GM21723 (cell line): ENCODE measurements at regions not wholly inside any gene's neighbourhood (a gene's known extent, or its start where the extent isn't known, plus 50 kb on each side); places are given as distances from the start of the nearest gene placed in this dataset.

Experiments used
- ATAC-seq: cut with Tn5 transposase; IDR thresholded peaks from one replicate; pipeline ENCODE4 v1.9.1; 2021; ENCODE audit warnings: mild to moderate bottlenecking, moderate library complexity; ENCODE audit not compliant: unreplicated experiment

DNA sequence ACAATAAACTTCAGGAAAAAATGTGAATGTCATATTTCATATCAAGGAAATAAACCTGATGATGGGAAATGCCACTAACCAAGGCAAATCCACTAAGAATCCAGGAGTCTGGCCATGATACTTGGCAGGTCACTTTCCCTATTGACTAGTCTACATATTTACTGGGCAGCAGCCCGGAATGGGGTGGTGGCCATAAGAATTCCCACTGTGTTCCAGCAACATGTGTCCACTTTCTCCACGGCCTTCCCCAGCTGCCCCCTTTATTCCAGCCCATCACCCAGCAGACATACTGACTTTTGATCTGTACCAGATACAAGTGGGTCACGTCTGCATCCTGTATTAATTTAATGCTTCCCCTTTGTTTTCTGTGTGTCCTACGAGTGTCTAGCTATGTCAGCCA is 234.5 kb upstream of the PRDM1 start:
- no peak for ATAC-seq

DNA sequence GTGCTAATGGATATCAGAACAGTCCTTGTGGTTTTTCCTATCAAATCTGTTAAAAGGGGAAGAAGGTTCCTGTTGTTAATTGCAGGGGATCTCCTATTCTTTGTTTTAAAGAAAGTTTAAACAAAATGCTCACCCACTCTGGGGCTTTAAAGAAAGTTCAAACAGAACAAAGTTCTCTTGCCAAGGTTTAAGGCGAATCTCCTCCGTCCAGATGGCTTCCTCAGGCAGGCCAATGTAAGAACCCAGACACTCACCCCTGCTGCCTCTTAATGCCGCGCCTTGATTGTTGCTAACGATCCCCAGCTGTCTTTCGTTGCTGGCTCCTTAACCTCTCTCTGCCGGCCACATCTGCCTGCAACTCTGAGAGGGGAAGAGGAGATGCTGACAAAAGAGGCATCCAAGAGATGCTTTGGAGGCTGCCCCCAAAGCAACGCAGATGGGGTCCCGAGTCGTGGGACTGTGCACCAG is 235.0 kb upstream of the PRDM1 start:
- no peak for ATAC-seq

DNA sequence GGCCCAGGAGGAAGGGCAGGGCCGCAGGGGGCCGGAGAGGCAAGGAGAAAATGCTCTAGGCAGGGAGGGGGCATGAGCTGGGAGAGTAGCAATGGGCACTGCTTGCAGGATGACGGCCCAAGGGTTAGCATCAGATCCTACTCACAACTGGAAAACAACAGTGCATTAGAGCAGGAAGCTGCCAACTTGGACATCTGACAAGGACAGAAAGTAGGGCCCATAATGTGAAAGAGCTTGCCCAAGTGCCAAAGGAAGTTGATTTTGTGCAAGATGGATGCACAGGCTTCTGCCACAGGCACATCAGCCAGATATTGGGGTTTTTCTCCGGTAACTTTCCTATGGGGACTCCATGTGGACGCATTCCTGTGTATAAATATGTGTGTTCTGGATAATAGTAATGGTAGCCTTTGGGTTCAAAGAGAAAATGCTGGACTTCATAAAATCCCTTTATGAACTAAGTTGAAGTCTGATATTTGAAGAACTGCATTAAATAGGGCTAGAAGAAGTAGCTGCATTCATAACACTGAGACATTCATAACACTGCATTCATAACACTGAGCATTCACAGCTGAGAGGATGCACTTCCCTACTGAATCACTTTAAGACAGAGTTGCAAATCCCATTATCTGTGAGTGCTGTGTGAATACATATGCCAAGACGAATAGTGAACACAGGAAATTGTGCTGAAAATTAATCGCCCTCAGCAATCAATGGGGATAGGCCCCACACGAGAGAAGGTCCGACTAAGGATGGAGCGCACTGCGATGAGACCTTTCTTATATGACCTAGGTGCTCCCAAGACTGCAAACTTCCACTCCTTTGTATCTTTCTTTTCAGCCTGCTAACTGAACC is 235.6 kb upstream of the PRDM1 start:
- ATAC-seq = no peak

DNA sequence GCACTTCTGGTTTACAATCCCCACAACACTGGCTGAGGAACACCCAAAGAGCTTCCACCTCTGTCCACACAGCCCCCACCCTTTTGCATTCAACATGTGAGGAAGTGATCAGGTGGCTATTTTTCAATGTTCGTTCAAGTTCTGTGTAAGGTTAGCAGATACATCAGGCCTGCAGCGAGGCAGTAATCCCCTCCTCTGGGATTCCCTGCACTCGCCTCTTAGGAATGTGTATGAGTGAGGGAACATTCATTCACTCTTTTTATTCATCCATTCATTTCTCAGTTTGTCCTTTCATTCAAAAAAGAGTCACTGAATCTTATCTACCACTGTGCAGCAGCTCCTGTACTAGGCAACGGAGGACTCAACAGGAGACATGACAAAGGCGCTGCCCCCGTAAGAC is 236.4 kb upstream of the PRDM1 start:
- no peak for ATAC-seq

DNA sequence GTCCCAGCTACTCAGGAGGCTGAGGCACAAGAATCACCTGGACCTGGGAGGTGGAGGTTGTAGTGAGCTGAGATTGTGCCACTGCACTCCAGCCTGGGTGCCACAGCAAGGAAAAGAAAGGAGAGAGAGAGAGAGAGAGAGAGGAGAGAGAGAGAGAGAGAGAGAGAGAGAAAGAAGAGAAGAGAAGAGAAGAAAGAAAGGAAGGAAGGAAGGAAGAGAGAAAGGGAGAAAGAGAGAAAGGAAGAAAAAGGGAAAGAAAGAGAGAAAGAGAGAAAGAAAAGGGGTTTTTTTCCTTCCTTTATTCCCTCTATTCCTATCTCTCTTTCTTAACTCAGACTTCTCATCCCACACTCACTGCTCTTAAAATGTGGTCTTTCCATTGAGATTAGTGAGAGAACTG is 238.7 kb upstream of the PRDM1 start:
- no peak for ATAC-seq

DNA sequence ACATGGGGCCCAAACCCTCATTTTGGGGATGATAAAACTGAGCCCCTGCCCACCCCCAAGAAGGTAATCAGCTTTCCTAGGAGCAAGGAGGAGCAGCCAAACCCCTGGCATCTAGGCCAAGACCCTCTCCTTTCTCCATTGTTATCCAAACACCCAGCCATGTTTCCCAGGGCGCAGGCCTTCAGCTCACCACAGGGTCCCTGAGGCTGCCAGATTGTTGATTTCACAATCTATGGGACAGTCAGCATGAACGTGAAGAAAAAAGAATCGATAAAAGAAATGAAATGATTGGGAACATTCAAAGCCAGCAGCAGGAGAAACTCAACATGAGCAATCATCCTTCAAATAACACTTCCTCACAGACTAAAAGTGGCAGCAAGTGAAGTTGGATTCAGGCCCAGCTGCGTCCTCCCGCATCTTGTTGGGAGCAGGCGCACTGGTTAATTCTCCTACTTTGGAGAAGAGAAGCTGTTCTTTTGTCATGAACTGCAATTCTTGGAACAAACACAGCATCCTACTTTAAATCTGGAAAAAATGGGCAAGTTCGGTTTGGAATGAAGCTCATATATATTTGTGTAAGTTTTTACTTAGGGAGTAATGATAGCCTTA is 241.8 kb upstream of the PRDM1 start:
- ATAC-seq = no peak

DNA sequence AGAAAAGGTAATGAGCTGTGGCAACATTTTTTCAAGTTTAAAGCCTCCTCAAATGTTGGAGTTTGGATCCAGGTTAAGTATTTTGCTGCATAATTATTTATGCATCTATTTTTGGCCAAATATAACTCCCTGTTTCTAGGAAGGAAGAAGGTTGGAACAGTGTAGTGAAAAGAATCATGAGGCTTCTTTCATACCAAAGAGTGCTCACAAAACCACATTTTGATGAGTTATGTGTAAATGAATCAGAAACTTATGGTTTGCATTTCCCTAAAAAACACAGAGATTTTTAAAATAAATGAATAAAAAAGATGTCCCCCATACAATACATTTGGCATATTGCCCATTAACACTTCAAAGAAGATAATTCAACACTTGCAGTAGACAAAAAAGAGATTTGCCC is 246.9 kb upstream of the PRDM1 start:
- ATAC-seq = no peak

DNA sequence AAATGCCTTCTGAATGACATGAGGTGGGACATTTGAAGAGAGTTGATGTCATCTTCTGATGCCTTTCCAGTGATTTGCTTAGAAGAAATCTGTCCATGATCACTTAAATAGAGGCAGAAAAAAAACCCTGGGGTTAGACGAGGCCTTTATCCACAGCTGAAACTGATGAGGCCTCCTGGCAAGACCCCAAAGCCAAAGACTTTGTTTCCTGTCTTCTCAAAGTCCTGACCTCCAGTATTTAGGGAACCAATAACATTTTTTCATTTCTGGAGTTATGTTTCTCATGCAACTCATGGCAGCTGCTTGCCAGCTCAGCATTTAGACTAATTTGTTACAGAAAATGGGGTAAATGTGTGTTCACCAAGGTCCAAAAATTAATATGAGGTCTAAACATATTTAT is 248.0 kb upstream of the PRDM1 start:
- no peak for ATAC-seq

DNA sequence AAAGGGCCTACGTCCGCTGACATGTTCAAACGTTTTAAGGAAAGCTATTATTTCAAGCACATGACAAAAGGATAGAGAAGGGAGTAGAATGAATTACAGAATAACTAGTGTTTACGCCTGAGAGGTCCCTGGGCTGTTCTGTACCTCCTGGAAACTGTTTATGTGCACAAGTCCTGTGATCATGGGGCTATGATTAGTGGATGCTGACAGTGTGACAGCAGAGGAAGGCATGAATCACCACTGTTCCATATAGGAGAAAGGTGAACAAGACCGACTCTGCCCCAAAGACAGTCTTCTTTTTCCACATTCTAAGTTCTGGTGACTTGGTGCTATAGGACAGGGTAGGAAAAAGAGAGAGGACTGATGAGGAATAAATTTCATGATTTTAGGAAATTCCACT is 249.2 kb upstream of the PRDM1 start:
- no peak for ATAC-seq

DNA sequence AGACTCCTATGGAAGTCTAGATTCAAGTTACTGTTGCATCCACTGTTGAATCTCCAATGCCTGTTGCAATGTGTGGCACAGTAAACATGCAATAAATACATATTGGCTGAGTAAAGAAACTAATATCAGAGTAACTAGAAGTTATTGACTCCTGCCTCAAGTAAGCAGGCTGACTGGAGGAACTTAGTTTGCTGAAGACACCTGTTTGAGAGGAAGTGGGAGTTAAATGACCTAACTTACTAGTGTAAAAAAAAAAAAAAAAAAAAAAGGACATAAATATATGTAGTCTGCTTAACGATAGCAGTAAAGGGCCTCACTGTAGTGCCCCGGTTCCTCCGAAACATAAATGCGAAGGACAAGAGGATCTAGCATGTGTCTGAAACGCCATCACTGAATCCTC is 249.8 kb upstream of the PRDM1 start:
- ATAC-seq = no peak

DNA sequence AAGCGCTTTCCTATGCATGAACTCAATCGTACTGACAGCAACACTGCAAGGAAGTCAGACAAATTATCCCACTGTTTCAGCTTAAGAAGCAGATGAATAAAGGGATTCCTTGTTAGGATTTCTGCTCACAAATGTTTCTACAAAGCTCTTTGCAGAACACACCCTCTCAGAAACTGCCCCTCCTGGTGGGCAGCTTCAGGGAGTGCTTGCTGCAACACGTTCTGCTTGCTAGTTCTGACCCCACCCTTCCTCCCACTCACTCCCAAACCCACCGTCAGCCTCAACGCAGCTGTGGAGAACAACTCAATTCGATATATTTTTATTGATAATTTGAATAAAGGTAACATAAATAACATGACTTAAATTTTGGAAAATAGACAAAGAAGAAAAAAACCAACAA is 250.8 kb upstream of the PRDM1 start:
- ATAC-seq = no peak

DNA sequence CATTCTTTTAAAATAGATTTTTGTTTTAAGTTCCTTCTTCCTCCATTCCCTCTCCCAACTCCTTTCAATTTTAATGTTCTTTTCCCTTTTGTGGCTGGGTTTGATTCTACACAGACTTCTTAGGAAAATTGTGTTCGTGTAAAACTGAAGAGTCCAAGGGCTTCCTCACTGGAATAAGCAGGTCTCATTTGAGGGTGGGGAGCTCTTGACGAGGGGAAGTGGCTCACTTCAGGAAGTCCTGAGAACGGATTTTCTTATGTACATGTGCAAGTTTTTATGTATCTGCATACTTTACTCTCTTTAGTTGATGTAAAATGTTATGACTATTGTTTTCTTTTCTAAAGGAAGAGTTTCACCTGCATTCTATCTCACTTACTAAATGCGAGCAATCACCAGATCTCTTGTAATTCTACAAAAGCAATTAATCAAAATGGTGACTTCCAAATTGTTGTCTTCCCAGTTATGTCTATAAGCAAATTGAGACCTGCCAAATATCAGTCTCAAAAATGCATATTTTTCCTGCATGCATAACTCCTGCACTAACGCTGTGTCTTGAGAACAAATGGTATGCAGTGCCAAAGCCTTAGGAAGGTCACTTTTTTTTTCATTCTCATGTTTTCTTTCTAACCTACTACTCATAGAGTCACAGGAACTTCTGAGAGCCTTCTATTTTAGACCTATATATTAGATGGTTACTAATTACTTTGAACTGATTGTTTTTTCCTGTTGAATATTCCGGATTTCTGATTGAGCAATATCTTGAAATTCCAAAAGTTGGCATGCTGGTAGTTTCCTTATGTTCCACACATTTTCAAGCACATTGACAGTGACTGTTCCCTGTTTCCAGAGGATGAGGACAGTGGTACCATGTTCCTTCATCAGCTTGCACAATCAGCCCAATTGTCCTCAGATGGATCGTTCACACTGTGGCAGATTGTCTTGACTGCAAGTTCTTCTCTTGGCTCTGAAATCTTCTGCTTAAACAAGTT is 251.9 kb upstream of the PRDM1 start:
- no peak for ATAC-seq

DNA sequence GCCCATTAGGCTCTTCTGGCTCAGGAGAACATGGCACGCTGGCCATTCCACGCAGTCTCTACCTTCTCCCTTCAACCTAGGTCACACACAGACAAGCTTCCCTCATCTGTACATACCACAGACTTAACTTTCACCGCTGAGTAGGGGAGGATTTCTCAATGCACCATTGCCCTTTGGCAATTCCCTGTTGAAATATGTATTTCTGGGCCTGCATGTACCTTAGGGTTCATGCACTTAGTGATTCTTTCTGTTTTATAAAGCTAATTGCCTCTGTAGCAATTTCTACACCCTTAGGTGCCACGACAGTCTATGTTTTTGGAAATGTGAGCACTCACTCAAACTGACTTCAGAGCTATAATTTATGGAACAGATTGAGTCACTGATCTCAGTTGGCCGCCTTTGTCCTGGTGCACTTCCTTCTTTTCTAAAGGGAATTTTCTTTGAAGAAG is 253.8 kb upstream of the PRDM1 start:
- ATAC-seq = no peak

DNA sequence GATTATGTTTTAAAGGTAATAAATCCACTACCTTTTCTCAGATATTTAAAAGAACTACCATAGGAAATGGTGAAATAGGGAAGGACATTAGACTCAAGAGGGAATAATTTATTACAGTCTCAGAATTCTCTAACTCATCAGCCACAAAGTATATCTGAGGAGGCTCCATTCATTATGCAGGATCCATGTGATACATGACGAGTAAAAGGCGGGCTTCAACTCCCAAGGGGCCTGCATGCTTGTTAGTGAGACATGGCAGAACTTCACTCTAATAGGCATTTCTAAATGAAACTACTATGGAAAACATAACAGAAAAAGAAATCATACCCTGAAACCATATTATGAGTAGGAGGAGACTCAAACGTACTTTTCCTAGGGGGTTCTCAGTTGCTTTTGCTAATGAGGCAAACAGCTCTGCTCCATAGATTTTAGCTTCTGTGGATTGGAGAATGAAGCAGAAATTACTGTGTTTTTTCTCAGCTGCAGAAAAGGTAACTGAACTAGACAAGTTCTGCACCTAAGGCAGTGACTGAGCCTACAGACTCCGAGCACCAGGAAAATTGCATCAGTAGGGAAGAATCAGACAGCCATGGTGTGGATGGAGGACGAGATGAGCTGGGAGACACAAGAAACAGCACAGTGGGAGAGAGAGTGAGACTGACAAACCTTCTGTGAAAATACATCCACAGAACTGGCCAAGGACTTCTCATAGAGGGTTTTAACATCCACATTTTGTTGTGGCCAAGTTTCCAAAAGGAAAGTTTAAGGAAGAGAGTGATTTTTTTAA is 254.6 kb upstream of the PRDM1 start:
- ATAC-seq = no peak

DNA sequence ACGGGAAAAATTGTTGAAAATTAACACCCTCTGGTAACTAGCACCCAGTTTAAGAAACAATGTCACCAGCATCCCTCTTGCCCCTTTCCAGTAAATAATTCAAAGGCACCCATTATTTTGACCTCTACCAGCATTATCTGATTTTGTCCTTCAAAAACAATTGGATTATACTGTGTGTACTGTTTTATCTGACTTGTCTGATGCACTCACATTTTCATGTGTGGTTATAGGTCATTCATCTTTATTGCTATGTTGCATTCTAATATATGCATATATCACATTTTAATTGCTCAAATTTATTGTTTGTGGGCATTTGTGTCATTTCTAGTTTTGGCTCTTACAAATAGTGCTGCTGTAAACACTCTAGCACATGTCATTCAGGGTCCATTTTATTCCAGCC is 260.9 kb upstream of the PRDM1 start:
- no peak for ATAC-seq

DNA sequence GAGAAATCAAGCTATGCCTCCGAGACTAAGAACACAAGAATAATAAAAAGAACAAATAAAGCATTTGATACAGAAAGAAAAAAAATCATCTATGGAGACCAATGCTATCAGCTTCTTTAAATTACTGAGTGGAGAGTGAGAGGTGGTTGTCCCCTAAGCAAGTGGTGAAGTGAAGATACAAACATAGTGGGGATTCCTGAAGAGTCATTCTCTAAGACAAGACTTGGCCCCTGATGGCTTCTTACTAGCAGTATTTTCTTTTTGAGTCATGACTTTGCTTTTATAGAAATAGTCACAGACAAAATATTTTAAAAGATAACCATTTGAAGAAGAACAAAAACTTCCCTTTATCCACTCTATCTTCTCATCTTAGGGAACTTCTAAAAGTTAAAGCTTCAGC is 261.4 kb upstream of the PRDM1 start:
- peak; percentile 79 for ATAC-seq

DNA sequence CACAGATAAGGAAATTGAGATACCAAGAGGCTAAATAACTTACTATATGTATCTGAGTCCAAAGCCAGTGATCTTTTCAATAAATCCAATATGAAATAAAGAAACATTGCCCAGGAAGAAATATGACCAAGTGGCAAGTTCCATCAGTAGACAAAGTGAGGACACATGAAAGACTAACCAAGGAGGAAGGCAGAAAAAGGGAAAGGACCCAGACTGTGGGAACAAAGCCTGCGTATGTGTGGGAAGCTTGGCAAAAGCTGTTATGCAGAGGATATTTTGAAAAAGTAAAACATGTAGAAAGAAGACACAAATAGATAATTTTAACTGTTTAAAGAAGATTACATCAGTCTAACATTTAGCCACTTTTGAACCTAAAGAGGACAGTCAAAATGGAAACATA is 264.4 kb upstream of the PRDM1 start:
- ATAC-seq = no peak

DNA sequence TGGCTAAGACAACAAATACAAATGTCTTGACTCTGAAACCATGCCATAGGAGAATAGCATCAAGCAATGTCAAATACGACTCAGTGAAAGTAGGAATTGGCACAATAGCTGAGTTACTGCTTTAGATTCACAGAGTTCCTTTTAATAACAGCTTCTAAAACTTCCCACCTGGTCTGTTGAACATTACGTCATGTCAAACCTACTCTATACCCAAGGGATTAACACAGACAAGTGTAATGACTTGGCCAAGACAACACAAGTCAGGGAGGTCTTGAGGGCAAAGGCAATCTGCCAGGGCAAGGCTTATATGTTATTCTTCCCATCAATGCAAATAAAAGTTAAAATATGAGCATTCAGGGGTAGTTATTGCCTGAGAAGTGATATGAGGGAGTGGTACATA is 265.1 kb upstream of the PRDM1 start:
- no peak for ATAC-seq

DNA sequence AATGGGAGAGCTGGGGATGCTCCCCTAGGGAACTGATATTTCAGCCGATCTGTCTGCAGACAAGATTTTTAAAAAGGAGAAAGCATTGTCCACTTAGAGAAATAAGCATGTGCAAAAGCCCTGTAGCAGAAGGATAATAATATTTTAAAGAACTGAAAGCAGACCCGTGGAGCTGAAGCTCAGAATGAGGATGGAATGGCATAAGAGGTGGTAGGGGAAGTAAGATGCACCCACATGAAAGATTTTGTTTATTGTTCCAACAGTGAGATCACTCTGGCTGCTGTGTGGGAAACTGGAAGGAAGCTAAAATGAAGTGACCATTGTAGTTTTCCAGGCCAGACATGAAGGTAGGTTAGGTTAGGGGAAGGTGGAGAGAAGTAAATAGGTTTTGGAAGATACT is 266.4 kb upstream of the PRDM1 start:
- no peak for ATAC-seq

DNA sequence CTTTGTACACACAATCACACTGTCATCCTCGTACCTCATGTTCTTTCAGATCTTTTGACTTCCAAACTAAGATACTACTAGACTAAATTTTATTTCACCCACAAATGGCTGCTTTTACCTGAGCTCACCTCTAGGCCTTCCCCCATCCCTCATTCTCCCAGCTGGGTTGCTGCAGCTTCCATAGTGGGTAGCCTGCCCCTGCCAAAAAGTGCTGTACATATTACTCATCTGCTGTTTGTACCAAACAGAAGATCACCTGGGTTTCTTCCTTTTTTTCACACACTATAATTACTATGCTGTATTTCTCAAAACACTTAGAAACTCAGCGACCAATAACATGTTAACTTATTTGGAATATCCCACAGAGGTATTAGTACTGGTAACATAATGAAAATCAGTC is 267.6 kb upstream of the PRDM1 start:
- ATAC-seq = no peak

DNA sequence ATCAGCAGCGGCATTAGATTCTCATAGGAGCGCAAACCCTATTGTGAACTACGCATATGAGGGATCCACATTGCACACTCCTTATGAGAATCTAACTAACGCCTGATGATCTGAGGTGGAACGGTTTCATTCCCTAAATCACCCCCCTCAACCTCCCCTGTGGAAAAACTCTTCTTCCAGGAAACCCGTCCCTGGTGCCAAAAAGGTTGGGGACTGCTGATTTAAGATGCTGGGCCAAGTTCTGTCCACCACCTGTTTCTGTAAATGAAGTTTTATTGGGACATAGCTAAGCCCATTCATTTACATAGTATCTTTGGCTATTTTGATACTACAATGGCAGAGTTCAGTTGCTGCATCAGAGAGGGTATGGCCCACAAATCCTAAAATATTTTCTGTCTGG is 268.2 kb upstream of the PRDM1 start:
- no peak for ATAC-seq
